SK-N-SH treated with all-trans-retinoic acid at 6 μM for 48 hours (cell line): ENCODE measurements at regions not wholly inside any gene's neighbourhood (a gene's known extent, or its start where the extent isn't known, plus 50 kb on each side); places are given as distances from the start of the nearest gene placed in this dataset.
"Not testable (repeated sequence)": the region's sequence is repeated elsewhere in the genome, so short reads cannot be mapped to it uniquely, and the experiment has no call there.

Experiments
- ATAC-seq: fragments of 200-7000 bp; cut with Tn5 transposase; 3 replicates; pipeline ENCODE4 v1.9.1; 2020; ENCODE audit warnings: mild to moderate bottlenecking, moderate library complexity
- ARNTL ChIP-seq: fragments of 450-650 bp; formaldehyde crosslinking; IDR thresholded peaks from 2 replicates; pipeline ENCODE4 v1.5.0; 2020; ENCODE audit warnings: low read depth, mild to moderate bottlenecking, moderate library complexity, borderline replicate concordance
- CSDC2 ChIP-seq: fragments of 250-450 bp; sonication (Bioruptor Pico); IDR thresholded peaks from 2 replicates; pipeline ENCODE4 v1.5.0; 2020; ENCODE audit warnings: mild to moderate bottlenecking, moderate library complexity
- ESRRG ChIP-seq: fragments of 250-450 bp; sonication (Bioruptor Pico); IDR thresholded peaks from 2 replicates; pipeline ENCODE4 v1.6.1; 2021; ENCODE audit warnings: mild to moderate bottlenecking
- GLIS3 ChIP-seq: fragments of 250-450 bp; sonication (Bioruptor Pico); IDR thresholded peaks from 2 replicates; pipeline ENCODE4 v1.5.0; 2020; ENCODE audit warnings: mild to moderate bottlenecking, moderate library complexity
- ISL1 ChIP-seq: fragments of 250-450 bp; sonication (Bioruptor Pico); IDR thresholded peaks from 2 replicates; pipeline ENCODE4 v2.1.2; 2022; ENCODE audit warnings: mild to moderate bottlenecking, moderate library complexity
- PPARA ChIP-seq: fragments of 250-450 bp; sonication (Bioruptor Pico); IDR thresholded peaks from 2 replicates; pipeline ENCODE4 v1.5.0; 2020; ENCODE audit warnings: mild to moderate bottlenecking, borderline replicate concordance
- RARB ChIP-seq: fragments of 250-450 bp; sonication (Bioruptor Pico); IDR thresholded peaks from 2 replicates; pipeline ENCODE4 v1.8.0; 2021; ENCODE audit warnings: mild to moderate bottlenecking, moderate library complexity
- SNAI2 ChIP-seq: fragments of 250-450 bp; sonication (Bioruptor Pico); IDR thresholded peaks from 2 replicates; pipeline ENCODE4 v1.5.0; 2020; ENCODE audit warnings: mild to moderate bottlenecking, moderate library complexity
- TCF4 ChIP-seq: fragments of 250-450 bp; sonication (Bioruptor Pico); IDR thresholded peaks from 2 replicates; pipeline ENCODE4 v1.8.0; 2021; ENCODE audit warnings: mild to moderate bottlenecking, moderate library complexity, borderline replicate concordance
- TOX ChIP-seq: fragments of 250-450 bp; sonication (Bioruptor Pico); IDR thresholded peaks from 2 replicates; pipeline ENCODE4 v1.8.0; 2021; ENCODE audit warnings: mild to moderate bottlenecking, moderate library complexity, borderline replicate concordance
- ZC3H10 ChIP-seq: fragments of 250-450 bp; sonication (Bioruptor Pico); IDR thresholded peaks from 2 replicates; pipeline ENCODE4 v1.5.1; 2021; ENCODE audit warnings: mild to moderate bottlenecking, moderate library complexity
- ZFP3 ChIP-seq: fragments of 250-450 bp; sonication (Bioruptor Pico); IDR thresholded peaks from 2 replicates; pipeline ENCODE4 v1.5.0; 2020; ENCODE audit warnings: mild to moderate bottlenecking, moderate library complexity
- ZFP30 ChIP-seq: fragments of 450-650 bp; formaldehyde crosslinking; IDR thresholded peaks from 2 replicates; pipeline ENCODE4 v1.5.0; 2022; ENCODE audit warnings: mild to moderate bottlenecking, moderate library complexity
- ZNF565 ChIP-seq: fragments of 450-650 bp; formaldehyde crosslinking; conservative IDR thresholded peaks from 2 replicates; pipeline ENCODE4 v1.5.0; 2020; ENCODE audit warnings: low read depth, mild to moderate bottlenecking, moderate library complexity
- ZNF70 ChIP-seq: fragments of 450-650 bp; formaldehyde crosslinking; IDR thresholded peaks from 2 replicates; pipeline ENCODE4 v1.5.0; 2020; ENCODE audit warnings: mild to moderate bottlenecking, moderate library complexity
- TF ChIP-seq, protein P1 (sequence below): fragments of 250-450 bp; sonication (Bioruptor Pico); IDR thresholded peaks from 2 replicates; pipeline ENCODE4 v1.5.1; 2020; ENCODE audit warnings: low read depth, mild to moderate bottlenecking, moderate library complexity
- TF ChIP-seq, protein P2 (sequence below): fragments of 250-450 bp; sonication (Bioruptor Pico); IDR thresholded peaks from 2 replicates; pipeline ENCODE4 v1.5.0; 2020; ENCODE audit warnings: mild to moderate bottlenecking, moderate library complexity
- TF ChIP-seq, protein P3 (sequence below): fragments of 250-450 bp; sonication (Bioruptor Pico); IDR thresholded peaks from 2 replicates; pipeline ENCODE4 v1.5.1; 2021; ENCODE audit warnings: mild to moderate bottlenecking, moderate library complexity
- TF ChIP-seq, protein P4 (sequence below): fragments of 250-450 bp; sonication (Bioruptor Pico); IDR thresholded peaks from 2 replicates; pipeline ENCODE4 v1.8.0; 2020; ENCODE audit warnings: mild to moderate bottlenecking, moderate library complexity, borderline replicate concordance
- TF ChIP-seq, protein P5 (sequence below): fragments of 250-450 bp; sonication (Bioruptor Pico); IDR thresholded peaks from 2 replicates; pipeline ENCODE4 v1.8.0; 2021; ENCODE audit warnings: low read depth, mild to moderate bottlenecking, moderate library complexity, borderline replicate concordance

DNA sequence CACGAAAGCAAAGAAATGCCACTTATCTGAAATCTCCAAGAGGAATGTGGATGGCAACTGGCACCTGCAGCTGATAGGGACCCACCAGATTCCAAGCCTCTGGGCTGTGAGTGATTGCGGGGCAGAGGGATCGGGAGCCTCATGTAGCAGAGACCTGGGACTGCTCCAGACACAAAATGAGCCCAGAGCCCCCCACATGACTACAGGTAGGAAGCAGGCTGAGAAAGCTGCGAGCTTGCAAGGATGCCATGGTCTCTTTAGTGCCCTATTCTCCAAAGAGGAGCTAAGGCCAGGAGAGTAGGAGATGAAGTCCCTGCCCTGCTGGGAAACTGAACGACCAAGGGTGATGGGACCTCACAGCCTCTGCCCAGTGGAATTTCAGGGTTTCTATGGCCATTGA, 305.4 kb upstream of the CHRNA7 start:
- ATAC-seq, result not testable (repeated sequence)

DNA sequence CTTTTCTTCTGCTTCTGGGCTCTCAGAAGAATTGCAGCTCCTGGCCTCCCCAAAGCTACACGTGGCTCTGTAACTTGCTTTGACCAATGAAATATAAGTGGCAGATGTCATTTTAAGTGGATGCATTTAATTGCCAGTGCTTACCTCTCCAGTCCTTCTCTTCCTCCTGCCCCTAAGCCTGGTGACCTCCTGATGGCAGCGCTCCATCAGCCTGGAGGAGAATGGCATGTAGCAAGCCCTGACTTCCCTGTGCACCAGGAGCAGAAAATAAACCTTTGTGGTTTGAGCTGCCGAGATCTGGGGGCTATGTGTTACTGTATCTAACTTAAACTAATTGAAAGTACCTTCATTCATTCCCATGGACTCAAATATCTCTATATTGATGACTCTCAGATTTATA, 304.7 kb upstream of the CHRNA7 start:
- ATAC-seq, result not testable (repeated sequence)

DNA sequence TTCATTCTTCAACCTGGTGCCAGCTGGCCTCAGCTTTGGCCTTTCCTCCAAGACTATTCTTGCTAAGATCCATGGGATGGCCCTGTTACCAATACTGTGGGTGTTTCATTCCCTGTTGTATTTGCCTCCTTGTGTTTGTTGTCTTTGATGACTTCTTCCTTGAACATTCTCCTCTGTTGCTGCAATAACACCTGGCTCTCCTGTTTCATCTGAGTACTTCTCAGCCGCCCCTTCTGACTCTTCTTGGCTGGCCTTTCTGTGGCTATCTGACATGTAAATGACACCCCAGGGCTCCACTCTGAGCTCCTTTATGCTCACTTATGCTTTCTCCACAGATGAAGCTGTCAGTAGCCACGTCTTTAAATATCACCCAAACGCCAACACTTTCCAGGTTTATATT, 302.7 kb upstream of the CHRNA7 start:
- no peak for ATAC-seq
- TF ChIP-seq RARB (CRISPR knock-in tag), result no peak
- TF ChIP-seq, protein P1, sequence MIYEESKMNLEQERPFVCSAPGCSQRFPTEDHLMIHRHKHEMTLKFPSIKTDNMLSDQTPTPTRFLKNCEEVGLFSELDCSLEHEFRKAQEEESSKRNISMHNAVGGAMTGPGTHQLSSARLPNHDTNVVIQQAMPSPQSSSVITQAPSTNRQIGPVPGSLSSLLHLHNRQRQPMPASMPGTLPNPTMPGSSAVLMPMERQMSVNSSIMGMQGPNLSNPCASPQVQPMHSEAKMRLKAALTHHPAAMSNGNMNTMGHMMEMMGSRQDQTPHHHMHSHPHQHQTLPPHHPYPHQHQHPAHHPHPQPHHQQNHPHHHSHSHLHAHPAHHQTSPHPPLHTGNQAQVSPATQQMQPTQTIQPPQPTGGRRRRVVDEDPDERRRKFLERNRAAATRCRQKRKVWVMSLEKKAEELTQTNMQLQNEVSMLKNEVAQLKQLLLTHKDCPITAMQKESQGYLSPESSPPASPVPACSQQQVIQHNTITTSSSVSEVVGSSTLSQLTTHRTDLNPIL (CRISPR knock-in tag), result no peak
- no peak for TF ChIP-seq ARNTL
- no peak for TF ChIP-seq ZFP3 (CRISPR knock-in tag)
- TF ChIP-seq PPARA, result no peak
- TF ChIP-seq ZC3H10 (CRISPR knock-in tag), result no peak
- no peak for TF ChIP-seq TCF4 (CRISPR knock-in tag)
- TF ChIP-seq ZNF70 (CRISPR knock-in tag), result no peak
- no peak for TF ChIP-seq SNAI2 (CRISPR knock-in tag)
- TF ChIP-seq ZFP30 (CRISPR knock-in tag), result no peak
- TF ChIP-seq ESRRG, result no peak
- TF ChIP-seq, protein P2, sequence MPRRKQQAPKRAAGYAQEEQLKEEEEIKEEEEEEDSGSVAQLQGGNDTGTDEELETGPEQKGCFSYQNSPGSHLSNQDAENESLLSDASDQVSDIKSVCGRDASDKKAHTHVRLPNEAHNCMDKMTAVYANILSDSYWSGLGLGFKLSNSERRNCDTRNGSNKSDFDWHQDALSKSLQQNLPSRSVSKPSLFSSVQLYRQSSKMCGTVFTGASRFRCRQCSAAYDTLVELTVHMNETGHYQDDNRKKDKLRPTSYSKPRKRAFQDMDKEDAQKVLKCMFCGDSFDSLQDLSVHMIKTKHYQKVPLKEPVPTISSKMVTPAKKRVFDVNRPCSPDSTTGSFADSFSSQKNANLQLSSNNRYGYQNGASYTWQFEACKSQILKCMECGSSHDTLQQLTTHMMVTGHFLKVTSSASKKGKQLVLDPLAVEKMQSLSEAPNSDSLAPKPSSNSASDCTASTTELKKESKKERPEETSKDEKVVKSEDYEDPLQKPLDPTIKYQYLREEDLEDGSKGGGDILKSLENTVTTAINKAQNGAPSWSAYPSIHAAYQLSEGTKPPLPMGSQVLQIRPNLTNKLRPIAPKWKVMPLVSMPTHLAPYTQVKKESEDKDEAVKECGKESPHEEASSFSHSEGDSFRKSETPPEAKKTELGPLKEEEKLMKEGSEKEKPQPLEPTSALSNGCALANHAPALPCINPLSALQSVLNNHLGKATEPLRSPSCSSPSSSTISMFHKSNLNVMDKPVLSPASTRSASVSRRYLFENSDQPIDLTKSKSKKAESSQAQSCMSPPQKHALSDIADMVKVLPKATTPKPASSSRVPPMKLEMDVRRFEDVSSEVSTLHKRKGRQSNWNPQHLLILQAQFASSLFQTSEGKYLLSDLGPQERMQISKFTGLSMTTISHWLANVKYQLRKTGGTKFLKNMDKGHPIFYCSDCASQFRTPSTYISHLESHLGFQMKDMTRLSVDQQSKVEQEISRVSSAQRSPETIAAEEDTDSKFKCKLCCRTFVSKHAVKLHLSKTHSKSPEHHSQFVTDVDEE, result no peak
- no peak for TF ChIP-seq ISL1 (CRISPR knock-in tag)
- no peak for TF ChIP-seq ZNF565
- no peak for TF ChIP-seq CSDC2 (CRISPR knock-in tag)
- no peak for TF ChIP-seq TOX (CRISPR knock-in tag)
- TF ChIP-seq GLIS3 (CRISPR knock-in tag), result no peak
- TF ChIP-seq, protein P3, sequence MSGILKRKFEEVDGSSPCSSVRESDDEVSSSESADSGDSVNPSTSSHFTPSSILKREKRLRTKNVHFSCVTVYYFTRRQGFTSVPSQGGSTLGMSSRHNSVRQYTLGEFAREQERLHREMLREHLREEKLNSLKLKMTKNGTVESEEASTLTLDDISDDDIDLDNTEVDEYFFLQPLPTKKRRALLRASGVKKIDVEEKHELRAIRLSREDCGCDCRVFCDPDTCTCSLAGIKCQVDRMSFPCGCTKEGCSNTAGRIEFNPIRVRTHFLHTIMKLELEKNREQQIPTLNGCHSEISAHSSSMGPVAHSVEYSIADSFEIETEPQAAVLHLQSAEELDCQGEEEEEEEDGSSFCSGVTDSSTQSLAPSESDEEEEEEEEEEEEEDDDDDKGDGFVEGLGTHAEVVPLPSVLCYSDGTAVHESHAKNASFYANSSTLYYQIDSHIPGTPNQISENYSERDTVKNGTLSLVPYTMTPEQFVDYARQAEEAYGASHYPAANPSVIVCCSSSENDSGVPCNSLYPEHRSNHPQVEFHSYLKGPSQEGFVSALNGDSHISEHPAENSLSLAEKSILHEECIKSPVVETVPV (CRISPR knock-in tag), result no peak
- TF ChIP-seq, all 23 proteins: peak for 0

DNA sequence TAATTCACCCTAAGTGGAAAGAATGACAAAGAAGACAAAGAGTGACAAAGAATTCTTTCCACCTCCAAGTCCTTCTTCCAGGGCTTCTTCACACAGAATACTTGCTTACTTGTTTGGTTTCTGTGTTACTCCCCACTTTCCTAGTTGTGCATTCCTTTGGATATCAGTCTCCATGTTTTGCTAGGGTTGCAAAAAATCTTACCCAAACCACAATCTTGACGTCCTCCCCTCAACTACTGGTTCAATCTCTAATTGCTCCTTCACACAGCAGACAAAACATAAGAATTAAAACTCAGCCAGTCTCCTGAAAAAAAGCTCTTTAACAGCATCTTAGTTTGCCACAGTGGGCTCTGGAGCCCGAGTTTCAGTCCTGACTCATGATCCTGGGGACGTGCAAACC, 297.6 kb upstream of the CHRNA7 start:
- TF ChIP-seq TCF4 (CRISPR knock-in tag) (no peak), ESRRG (no peak), PPARA (no peak), ZC3H10 (CRISPR knock-in tag) (no peak), TOX (CRISPR knock-in tag) (no peak), SNAI2 (CRISPR knock-in tag) (no peak)
- TF ChIP-seq, protein P4, sequence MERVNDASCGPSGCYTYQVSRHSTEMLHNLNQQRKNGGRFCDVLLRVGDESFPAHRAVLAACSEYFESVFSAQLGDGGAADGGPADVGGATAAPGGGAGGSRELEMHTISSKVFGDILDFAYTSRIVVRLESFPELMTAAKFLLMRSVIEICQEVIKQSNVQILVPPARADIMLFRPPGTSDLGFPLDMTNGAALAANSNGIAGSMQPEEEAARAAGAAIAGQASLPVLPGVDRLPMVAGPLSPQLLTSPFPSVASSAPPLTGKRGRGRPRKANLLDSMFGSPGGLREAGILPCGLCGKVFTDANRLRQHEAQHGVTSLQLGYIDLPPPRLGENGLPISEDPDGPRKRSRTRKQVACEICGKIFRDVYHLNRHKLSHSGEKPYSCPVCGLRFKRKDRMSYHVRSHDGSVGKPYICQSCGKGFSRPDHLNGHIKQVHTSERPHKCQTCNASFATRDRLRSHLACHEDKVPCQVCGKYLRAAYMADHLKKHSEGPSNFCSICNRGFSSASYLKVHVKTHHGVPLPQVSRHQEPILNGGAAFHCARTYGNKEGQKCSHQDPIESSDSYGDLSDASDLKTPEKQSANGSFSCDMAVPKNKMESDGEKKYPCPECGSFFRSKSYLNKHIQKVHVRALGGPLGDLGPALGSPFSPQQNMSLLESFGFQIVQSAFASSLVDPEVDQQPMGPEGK (CRISPR knock-in tag), result no peak
- TF ChIP-seq, protein P5, sequence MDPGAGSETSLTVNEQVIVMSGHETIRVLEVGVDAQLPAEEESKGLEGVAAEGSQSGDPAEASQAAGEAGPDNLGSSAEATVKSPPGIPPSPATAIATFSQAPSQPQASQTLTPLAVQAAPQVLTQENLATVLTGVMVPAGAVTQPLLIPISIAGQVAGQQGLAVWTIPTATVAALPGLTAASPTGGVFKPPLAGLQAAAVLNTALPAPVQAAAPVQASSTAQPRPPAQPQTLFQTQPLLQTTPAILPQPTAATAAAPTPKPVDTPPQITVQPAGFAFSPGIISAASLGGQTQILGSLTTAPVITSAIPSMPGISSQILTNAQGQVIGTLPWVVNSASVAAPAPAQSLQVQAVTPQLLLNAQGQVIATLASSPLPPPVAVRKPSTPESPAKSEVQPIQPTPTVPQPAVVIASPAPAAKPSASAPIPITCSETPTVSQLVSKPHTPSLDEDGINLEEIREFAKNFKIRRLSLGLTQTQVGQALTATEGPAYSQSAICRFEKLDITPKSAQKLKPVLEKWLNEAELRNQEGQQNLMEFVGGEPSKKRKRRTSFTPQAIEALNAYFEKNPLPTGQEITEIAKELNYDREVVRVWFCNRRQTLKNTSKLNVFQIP (CRISPR knock-in tag), result no peak
- TF ChIP-seq, protein P1 (CRISPR knock-in tag), result no peak
- no peak for ATAC-seq
